GM19023 (cell line): ENCODE measurements at regions not wholly inside any gene's neighbourhood (a gene's known extent, or its start where the extent isn't known, plus 50 kb on each side); places are given as distances from the start of the nearest gene placed in this dataset.
"Not testable (repeated sequence)": the region's sequence is repeated elsewhere in the genome, so short reads cannot be mapped to it uniquely, and the experiment has no call there.

Experiments
- ATAC-seq: cut with Tn5 transposase; IDR thresholded peaks from one replicate; pipeline ENCODE4 v1.9.1; 2021; ENCODE audit warnings: mild to moderate bottlenecking, moderate library complexity; ENCODE audit not compliant: unreplicated experiment

DNA sequence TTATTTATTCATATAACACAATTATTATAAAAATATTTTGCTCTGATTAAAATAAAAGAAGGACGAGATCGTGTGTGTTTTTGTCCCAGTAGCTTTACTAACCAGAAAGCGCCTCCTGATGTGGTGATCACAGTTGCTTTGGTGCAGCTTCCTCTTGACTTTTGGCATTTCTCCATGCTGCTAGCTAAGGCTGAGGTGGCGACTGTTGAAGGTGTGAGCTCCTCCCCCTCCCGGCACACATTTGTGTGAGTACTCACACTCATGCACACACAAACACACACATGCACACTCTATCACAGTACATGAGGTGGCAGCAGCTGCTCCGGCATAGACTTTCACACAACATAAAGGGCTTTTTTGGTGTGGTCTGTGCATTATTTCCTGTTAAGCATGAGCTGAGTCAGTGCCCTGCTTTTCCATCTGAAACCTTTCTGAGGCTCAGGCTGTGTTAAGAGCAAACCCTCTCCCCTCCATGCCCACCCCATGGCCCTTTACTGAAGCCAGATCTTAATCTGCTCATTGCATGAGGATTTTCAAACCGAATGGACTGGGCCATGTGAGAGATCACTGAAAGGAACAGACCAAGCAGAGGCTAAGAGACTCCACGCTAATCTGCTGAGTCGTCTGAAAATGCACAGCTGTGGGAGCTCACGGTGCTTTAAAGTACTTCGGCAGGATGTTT, 53.3 kb downstream of the FOXD4L1 start:
- ATAC-seq: peak; percentile 80

DNA sequence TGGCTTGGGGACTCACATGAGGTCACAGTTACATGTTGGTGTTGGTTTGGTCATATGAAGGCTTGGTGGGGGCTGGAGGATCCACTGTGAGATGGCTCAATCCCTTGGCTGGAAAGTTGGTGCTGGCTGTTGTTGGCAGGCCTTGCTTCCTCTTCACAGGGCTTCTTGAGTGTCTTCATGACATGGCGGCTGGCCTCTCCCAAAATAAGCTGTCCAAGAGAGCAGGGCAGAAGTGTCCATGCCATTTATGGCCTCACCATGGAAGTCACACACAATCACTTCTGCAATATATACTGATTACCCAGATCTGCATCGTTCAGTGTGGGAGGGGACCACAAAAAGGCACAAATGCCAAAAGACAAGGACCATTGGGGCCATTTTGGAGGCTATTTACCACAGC, 61.4 kb downstream of the FOXD4L1 start:
- ATAC-seq: not testable (repeated sequence)

GRCh38 chr2:113562662-113563061, 64.2 kb downstream of the FOXD4L1 start:
- ATAC-seq: peak; percentile 83

GRCh38 chr2:113566674-113567480, 60.2 kb upstream of the RABL2A start:
- not testable (repeated sequence) for ATAC-seq

GRCh38 chr2:113567481-113567849, 59.6 kb upstream of the RABL2A start:
- not testable (repeated sequence) for ATAC-seq

GRCh38 chr2:113568231-113568630, 58.8 kb upstream of the RABL2A start:
- not testable (repeated sequence) for ATAC-seq

DNA sequence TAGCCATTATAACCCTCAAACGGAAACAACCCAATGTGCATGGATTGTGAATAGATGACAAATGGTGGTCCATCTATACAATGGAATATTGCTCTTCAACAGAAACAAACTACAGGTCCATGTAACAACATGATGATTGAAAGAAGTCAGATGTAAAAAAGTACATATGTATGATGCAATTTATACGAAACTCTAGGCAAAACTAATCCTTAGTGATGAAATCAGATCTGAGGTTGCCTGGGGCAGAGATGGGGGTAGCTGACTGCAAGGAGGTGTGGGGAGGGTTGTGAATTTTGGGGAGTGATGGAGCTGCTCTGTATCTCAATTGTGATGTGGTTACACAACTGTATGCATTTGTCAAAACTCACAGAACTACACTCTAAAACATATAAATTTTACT, 57.0 kb upstream of the RABL2A start:
- ATAC-seq: not testable (repeated sequence)

- ATAC-seq: not testable (repeated sequence)
Observed at GRCh38 chr2:113570509-113571009, 56.5 kb upstream of the RABL2A start.

DNA sequence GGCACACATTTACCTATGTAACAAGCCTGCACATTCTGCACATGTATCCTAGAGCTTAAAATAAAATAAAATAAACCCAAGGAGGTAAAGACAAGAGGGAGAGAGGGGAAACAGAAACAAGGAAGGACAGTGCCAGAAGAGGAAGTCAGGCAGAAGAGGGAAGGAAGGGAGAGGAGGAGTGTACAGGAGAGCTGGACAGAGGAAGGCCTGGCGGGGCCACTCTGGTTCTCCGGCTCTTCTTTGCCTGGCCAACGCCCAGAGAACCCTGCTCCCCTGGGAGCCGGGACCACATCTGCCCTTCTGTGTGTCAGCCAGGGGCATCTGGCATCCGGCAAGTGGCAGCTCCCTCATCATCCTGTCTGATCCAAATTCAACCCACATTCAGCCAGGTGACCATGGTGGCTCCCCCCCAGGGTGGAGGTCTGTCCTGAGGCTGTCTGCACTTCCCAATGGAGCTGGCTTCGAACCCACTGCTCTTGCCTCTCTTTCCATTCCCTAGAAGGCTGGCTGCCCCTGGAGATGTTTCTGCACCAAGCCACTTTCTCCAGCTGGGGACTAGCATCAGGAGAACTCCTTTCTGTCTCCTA, 55.5 kb upstream of the RABL2A start:
- not testable (repeated sequence) for ATAC-seq

- not testable (repeated sequence) for ATAC-seq
Observed at GRCh38 chr2:113575721-113576120, 51.3 kb upstream of the RABL2A start.

- ATAC-seq: not testable (repeated sequence)
Observed at GRCh38 chr2:113576353-113576752, 50.7 kb upstream of the RABL2A start.
